ENCODE measurements at regions not wholly inside any gene's neighbourhood (a gene's known extent, or its start where the extent isn't known, plus 50 kb on each side); places are given as distances from the start of the nearest gene placed in this dataset.

DNA sequence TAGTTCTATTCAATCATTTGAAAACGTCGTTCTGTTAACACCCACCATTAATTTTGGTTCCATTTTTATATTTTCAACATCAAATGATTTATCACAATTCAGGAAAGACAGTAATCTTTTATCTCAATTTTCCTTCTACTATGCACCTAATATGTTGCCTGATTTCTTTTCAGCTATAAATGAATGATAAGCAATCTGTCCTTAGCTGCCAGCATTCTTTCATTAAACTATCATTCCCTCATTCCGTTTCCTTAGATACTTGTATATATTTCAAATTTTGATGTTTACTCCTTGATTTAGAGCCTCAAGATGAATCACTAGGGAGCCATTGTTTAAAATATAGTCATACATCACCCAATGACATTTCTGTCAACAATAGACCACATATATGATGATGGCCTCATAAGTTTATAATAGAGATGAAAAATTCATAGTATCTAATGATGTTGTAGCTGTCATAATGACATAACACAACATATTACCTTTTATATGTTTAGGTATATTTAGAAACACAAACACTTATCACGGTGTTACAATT lies 661.7 kb downstream of the IPMK start:
- 2% methylated on average over 4 of the region's 4 CpGs for WGBS (ENCODE audit: insufficient coverage, insufficient replicate concordance, low lambda C conversion rate, missing lambda C conversion rate)
- no peak for ATAC-seq
- TF ChIP-seq CHD4 (IDR thresholded peaks at IDR 0.05) (no peak), SREBF2 (IDR thresholded peaks at IDR 0.05; ENCODE audit: low read length) (no peak), PAX5 (IDR thresholded peaks at IDR 0.05; ENCODE audit: borderline replicate concordance, low read depth, low read length) (no peak), CHD2 (IDR thresholded peaks at IDR 0.05; ENCODE audit: borderline replicate concordance, low read depth, low read length) (no peak), ASH2L (IDR thresholded peaks at IDR 0.05; ENCODE audit: borderline replicate concordance, low read depth) (no peak), EZH2 (IDR thresholded peaks at IDR 0.05; ENCODE audit: borderline replicate concordance, control insufficient read depth, low read depth, low read length) (no peak), TBL1XR1 (IDR thresholded peaks at IDR 0.05; ENCODE audit: low read depth, low read length) (no peak), SREBF1 (IDR thresholded peaks at IDR 0.05; ENCODE audit: low read length) (no peak), JUND (IDR thresholded peaks at IDR 0.05; ENCODE audit: low read depth, low read length) (no peak)
- TF ChIP-seq, protein P1, sequence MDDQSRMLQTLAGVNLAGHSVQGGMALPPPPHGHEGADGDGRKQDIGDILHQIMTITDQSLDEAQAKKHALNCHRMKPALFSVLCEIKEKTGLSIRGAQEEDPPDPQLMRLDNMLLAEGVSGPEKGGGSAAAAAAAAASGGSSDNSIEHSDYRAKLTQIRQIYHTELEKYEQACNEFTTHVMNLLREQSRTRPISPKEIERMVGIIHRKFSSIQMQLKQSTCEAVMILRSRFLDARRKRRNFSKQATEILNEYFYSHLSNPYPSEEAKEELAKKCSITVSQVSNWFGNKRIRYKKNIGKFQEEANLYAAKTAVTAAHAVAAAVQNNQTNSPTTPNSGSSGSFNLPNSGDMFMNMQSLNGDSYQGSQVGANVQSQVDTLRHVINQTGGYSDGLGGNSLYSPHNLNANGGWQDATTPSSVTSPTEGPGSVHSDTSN (IDR thresholded peaks at IDR 0.05; ENCODE audit: insufficient replicate concordance, low read depth, low read length), result no peak
- intact Hi-C loops (cut with micrococcal nuclease; ENCODE audit: unreplicated experiment) (no loop called here), in situ Hi-C loops (cut with MboI) (loop anchor here (25.0 kb wide), 1 partner anchor 106 kb away; no protein-coding TSS in a partner anchor)
- ChIA-PET RAD21 (ENCODE audit: unreplicated experiment) (no interaction called here), SMC1A (ENCODE audit: uncharacterized antibody, unreplicated experiment) (no interaction called here), POLR2A (interaction anchor here (0.7 kb wide), 1 partner anchor 582 kb away, joined by 3 read pairs; no protein-coding TSS in a partner anchor), CTCF (no interaction called here)
- no peaks in the 10 kb centered on the region for H3K36me3 ChIP-seq (ENCODE audit: control insufficient read depth in 2 of 2, insufficient read depth in 2 of 2, low read length in 1 of 2)
- no peak overlapping the region for H3K4me2 ChIP-seq (ENCODE audit: control insufficient read depth, insufficient read depth)
- no peaks in the 10 kb centered on the region for H3K27me3 ChIP-seq (replicated peaks in 1 of 2; ENCODE audit: control insufficient read depth in 2 of 2, insufficient read depth in 2 of 2, low read length in 1 of 2)
- H3K79me2 ChIP-seq (ENCODE audit: control insufficient read depth, insufficient read depth, low read length), result no peaks in the 10 kb centered on the region
- no peak overlapping the region for H3K27ac ChIP-seq (ENCODE audit: control insufficient read depth, insufficient read depth)
- H3K9me3 ChIP-seq (replicated peaks; ENCODE audit: control insufficient read depth, insufficient read depth, low read length), result no peaks in the 10 kb centered on the region
- no peak for FAIRE-seq
- H3K4me1 ChIP-seq (ENCODE audit: control insufficient read depth, insufficient read depth, low read length), result no peaks in the 10 kb centered on the region
- DNase-seq (ENCODE audit: low read depth, low spot score), result no peak
- no peak overlapping the region for H3K9ac ChIP-seq (ENCODE audit: control insufficient read depth, insufficient read depth, low read length)
- H2AFZ ChIP-seq (ENCODE audit: control insufficient read depth, low read depth, low read length), result no peak overlapping the region
- BruUV-seq (replicated peaks), result no TSS peak
- H4K20me1 ChIP-seq (ENCODE audit: control insufficient read depth, insufficient read depth), result no peaks in the 10 kb centered on the region
- H3K4me3 ChIP-seq, result no peak overlapping the region

Data from GM12878 (cell line).